Mammary epithelial cell (primary cell): ENCODE measurements at regions not wholly inside any gene's neighbourhood (a gene's known extent, or its start where the extent isn't known, plus 50 kb on each side); places are given as distances from the start of the nearest gene placed in this dataset.

Source experiments
- EZH2 ChIP-seq: IDR thresholded peaks from 2 replicates; pipeline ENCODE4 v1.6.1; 2012; ENCODE audit warnings: low read length, inconsistent platforms, borderline replicate concordance
- TF ChIP-seq, protein P1 (sequence below), 2 donors: IDR thresholded peaks in 1 of 2; conservative IDR thresholded peaks in 1 of 2; 2 replicates each; pipeline ENCODE4 v1.5.1; 2011 to 2012; ENCODE audit warnings: inconsistent platforms in 2 of 2, low read length in 2 of 2, mild to moderate bottlenecking in 2 of 2, control low read depth in 1 of 2, low read depth in 1 of 2; ENCODE audit not compliant: insufficient read depth in 1 of 2; ENCODE audit errors: extremely low read depth in 1 of 2

DNA sequence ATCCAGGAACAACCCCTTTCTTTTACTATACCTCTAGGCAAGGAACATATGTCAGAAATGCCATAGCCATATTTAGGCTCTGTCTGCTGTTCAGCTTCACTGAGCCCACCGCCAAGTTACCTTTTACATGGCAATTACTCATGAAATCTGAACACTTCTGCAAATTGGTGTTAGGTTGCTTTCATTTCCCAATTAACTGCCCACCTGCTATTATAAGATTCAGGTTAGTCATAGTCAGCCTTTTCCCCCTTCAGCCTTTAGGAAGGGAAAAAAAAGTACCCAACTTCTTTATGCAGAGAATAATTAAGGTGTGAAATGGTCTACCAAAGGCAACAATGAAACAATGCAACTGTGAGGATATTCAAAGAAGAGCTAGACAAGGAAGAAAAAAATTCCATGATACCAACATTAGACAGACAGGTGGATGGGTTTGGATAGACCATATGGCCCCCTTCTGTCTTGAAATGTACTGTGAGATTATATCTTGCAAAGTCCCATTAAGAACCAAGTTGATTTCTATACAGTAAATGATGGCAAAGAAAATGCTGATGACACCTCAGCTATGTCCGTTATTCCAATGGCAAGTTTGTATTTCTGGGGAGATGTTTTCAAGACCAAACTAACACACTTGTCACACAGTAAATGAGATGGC is 442.1 kb upstream of the NRP1 start:
- TF ChIP-seq, protein P1, sequence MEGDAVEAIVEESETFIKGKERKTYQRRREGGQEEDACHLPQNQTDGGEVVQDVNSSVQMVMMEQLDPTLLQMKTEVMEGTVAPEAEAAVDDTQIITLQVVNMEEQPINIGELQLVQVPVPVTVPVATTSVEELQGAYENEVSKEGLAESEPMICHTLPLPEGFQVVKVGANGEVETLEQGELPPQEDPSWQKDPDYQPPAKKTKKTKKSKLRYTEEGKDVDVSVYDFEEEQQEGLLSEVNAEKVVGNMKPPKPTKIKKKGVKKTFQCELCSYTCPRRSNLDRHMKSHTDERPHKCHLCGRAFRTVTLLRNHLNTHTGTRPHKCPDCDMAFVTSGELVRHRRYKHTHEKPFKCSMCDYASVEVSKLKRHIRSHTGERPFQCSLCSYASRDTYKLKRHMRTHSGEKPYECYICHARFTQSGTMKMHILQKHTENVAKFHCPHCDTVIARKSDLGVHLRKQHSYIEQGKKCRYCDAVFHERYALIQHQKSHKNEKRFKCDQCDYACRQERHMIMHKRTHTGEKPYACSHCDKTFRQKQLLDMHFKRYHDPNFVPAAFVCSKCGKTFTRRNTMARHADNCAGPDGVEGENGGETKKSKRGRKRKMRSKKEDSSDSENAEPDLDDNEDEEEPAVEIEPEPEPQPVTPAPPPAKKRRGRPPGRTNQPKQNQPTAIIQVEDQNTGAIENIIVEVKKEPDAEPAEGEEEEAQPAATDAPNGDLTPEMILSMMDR (conservative IDR thresholded peaks at IDR 0.05 in 1 of 2, IDR thresholded peaks at IDR 0.05 in 1 of 2; ENCODE audit: extremely low read depth in 1 of 2, insufficient read depth in 1 of 2, low read depth in 1 of 2, low read length in 2 of 2), result no peak
- no peak for TF ChIP-seq EZH2
